Stomach (tissue), 8 donors: ENCODE measurements at regions not wholly inside any gene's neighbourhood (a gene's known extent, or its start where the extent isn't known, plus 50 kb on each side); places are given as distances from the start of the nearest gene placed in this dataset.

Experiments
- DNase-seq, 2 donors: peaks; one replicate each; pipeline versions ENCODE4 v3.0.0 to v3.0.0-alpha.2; 2013 to 2019
- H3K27ac ChIP-seq, 5 donors: fragments of 200-600 bp in 4 of 5; sonication (generic) in 4 of 5; one replicate each; pipeline ENCODE4 v1.5.1; 2013 to 2019; ENCODE audit warnings: mild to moderate bottlenecking in 1 of 5, moderate library complexity in 1 of 5
- H3K27me3 ChIP-seq, 3 donors: fragments of 200-600 bp; sonication (generic); one replicate each; pipeline ENCODE4 v1.5.1; 2017 to 2019; ENCODE audit warnings: mixed run types in 1 of 3
- H3K36me3 ChIP-seq, 4 donors: fragments of 200-600 bp; sonication (generic); 1 replicate in 3 of 4; 2 replicates in 1 of 4; pipeline ENCODE4 v1.5.1; 2016 to 2019
- H3K4me1 ChIP-seq, 4 donors: fragments of 200-600 bp; sonication (generic); one replicate each; pipeline ENCODE4 v1.5.1; 2016 to 2019
- H3K4me3 ChIP-seq, 4 donors: fragments of 200-600 bp; sonication (generic) in 3 of 4; one replicate each; pipeline ENCODE4 v1.5.1; 2016 to 2019; ENCODE audit warnings: mild to moderate bottlenecking in 1 of 4
- H3K9me3 ChIP-seq, 4 donors: fragments of 200-600 bp; sonication (generic); one replicate each; pipeline ENCODE4 v1.5.1; 2016 to 2019
- EP300 ChIP-seq: sonication (generic); formaldehyde crosslinking; IDR thresholded peaks from one replicate; pipeline ENCODE4 v1.6.1; 2017; ENCODE audit warnings: antibody characterized with exemption
- POLR2A ChIP-seq, 4 donors: fragments of 450-650 bp; IDR thresholded peaks; one replicate each; pipeline ENCODE4 v1.6.1; 2016; ENCODE audit warnings: antibody characterized with exemption in 4 of 4, control low read depth in 2 of 4, mild to moderate bottlenecking in 1 of 4, moderate library complexity in 1 of 4
- POLR2AphosphoS5 ChIP-seq, 3 donors: sonication (generic); formaldehyde crosslinking; IDR thresholded peaks; one replicate each; pipeline ENCODE4 v1.6.1; 2016; ENCODE audit warnings: antibody characterized with exemption in 3 of 3
- WGBS, 5 donors: extraction: QIAGEN DNeasy Blood & Tissue Kit in 3 of 5; methylation state at CpG; one replicate each; pipeline versions ENCODE4 v1.1.5 to v1.1.7; 2013 to 2018; 5-methylcytosine and 5-hydroxymethylcytosine counted together
- intact Hi-C: fragments of 100-400 bp; cut with DNase I; formaldehyde crosslinking; loops from one replicate; pipeline ENCODE4 v1.15.1; 2023; ENCODE audit warnings: low total_unique reads
- TF ChIP-seq, protein P1 (sequence below), 7 experiments: fragments of 450-650 bp in 4 of 7; fragments of 200-600 bp in 3 of 7; sonication (generic) in 3 of 7; IDR thresholded peaks; one replicate each; pipeline ENCODE4 v1.5.1; 2016 to 2019; ENCODE audit warnings: antibody characterized with exemption in 7 of 7, control low read depth in 2 of 7, mild to moderate bottlenecking in 1 of 7
- donor health status: healthy with polysubstance abuse.
- donor health status: Bipolar disorder and iron deficiency.
- donor health status: healthy.

DNA sequence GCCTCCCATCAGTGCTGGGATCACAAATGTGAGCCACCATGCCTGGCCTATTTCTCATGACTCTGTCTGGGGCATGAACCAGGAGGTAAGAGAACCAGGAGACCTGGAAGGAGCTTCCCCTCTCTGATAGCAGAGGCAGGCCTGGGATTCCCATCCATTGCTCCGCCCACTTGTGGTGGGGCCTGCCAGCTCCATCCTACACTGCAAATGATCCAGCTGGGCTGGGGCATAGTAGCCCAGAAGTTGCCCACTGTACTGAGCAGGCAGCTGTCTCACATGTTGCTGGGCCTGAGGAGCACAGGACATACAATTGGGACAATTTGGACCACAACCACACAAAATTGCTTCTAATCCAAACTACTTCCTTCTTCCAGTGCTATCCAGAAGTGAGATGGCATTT, 91.0 kb downstream of the MARCHF4 start:
- H3K27ac ChIP-seq, result no peak overlapping the region
- no peak overlapping the region for H3K4me3 ChIP-seq
- TF ChIP-seq POLR2A (IDR thresholded peaks at IDR 0.05) (no peak), EP300 (no peak)
- TF ChIP-seq, protein P1, sequence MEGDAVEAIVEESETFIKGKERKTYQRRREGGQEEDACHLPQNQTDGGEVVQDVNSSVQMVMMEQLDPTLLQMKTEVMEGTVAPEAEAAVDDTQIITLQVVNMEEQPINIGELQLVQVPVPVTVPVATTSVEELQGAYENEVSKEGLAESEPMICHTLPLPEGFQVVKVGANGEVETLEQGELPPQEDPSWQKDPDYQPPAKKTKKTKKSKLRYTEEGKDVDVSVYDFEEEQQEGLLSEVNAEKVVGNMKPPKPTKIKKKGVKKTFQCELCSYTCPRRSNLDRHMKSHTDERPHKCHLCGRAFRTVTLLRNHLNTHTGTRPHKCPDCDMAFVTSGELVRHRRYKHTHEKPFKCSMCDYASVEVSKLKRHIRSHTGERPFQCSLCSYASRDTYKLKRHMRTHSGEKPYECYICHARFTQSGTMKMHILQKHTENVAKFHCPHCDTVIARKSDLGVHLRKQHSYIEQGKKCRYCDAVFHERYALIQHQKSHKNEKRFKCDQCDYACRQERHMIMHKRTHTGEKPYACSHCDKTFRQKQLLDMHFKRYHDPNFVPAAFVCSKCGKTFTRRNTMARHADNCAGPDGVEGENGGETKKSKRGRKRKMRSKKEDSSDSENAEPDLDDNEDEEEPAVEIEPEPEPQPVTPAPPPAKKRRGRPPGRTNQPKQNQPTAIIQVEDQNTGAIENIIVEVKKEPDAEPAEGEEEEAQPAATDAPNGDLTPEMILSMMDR (IDR thresholded peaks at IDR 0.05), result no peak
- no peaks in the 10 kb centered on the region for H3K4me1 ChIP-seq
- intact Hi-C loops, result no loop called here
- peaks cover 0 to 7% (median 0%) of the 10 kb centered on the region in 3 donors for H3K27me3 ChIP-seq
- no peak for DNase-seq
- WGBS, 5 donors, result 88 to 100% (median 95%) methylated on average over 1 of the region's 1 CpG
- no peaks in the 10 kb centered on the region for H3K36me3 ChIP-seq
- no peaks in the 10 kb centered on the region for H3K9me3 ChIP-seq

DNA sequence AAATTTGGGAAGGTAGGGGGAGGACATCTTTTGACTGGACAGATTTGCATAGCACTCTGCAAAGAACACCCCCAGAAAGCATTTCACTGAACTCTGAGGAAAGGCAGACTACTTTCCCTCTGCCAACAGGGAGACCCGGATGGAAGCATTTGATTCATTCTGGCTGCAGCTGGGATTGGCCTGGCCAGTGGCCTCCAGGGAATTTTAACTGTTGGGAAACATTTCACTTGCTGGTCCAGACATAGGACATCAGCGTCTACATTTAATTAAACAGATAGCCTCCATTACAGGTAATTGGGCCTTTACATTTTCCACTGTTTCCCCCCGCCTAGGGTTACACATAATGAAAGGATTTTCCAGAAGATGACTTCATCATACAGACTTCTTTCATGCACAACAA, 92.8 kb downstream of the MARCHF4 start:
- Histone ChIP-seq H3K27me3 (no peaks in the 10 kb centered on the region), H3K27ac (no peak overlapping the region), H3K36me3 (no peaks in the 10 kb centered on the region), H3K4me1 (no peaks in the 10 kb centered on the region), H3K4me3 (no peak overlapping the region), H3K9me3 (no peaks in the 10 kb centered on the region)
- DNase-seq, result peak in 1 of 2 donors; percentile 76
- intact Hi-C loops, result no loop called here
- 56 to 79% (median 71%) methylated on average over 3 of the region's 3 CpGs for WGBS, 5 donors
- no peak for TF ChIP-seq POLR2AphosphoS5 (IDR thresholded peaks at IDR 0.05)
- TF ChIP-seq EP300, result no peak
- no peak for TF ChIP-seq POLR2A (IDR thresholded peaks at IDR 0.05)
- TF ChIP-seq, protein P1 (IDR thresholded peaks at IDR 0.05), result no peak

DNA sequence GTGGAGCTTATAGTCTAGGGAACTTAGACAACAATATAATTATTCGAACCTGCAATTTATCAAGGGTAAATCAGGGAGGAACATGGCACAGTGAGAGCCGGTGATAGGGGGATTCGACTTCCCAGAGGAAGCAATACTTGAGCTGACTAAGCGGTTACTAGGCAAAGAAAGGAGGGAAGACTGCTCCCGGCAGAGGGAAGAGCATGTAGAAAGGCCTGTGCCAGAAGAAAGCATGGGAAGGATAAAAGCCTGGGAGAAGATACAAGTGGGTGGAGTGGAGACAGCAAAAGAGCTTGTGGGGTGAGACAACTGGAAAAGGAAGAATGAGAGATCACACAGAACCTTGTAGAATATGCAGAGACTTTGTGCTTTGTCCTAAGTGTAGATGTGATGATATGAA, 93.3 kb downstream of the MARCHF4 start:
- H3K27me3 ChIP-seq, result no peaks in the 10 kb centered on the region
- no peaks in the 10 kb centered on the region for H3K36me3 ChIP-seq
- no peak overlapping the region for H3K4me3 ChIP-seq
- no peaks in the 10 kb centered on the region for H3K4me1 ChIP-seq
- no peaks in the 10 kb centered on the region for H3K9me3 ChIP-seq
- DNase-seq, result peak in 1 of 2 donors; percentile 61
- intact Hi-C loops, result no loop called here
- 57 to 83% (median 76%) methylated on average over 5 of the region's 5 CpGs for WGBS, 5 donors
- no peak overlapping the region for H3K27ac ChIP-seq
- TF ChIP-seq, protein P1 (IDR thresholded peaks at IDR 0.05), result no peak
- TF ChIP-seq EP300, result no peak
- no peak for TF ChIP-seq POLR2AphosphoS5 (IDR thresholded peaks at IDR 0.05)
- TF ChIP-seq POLR2A (IDR thresholded peaks at IDR 0.05), result no peak

DNA sequence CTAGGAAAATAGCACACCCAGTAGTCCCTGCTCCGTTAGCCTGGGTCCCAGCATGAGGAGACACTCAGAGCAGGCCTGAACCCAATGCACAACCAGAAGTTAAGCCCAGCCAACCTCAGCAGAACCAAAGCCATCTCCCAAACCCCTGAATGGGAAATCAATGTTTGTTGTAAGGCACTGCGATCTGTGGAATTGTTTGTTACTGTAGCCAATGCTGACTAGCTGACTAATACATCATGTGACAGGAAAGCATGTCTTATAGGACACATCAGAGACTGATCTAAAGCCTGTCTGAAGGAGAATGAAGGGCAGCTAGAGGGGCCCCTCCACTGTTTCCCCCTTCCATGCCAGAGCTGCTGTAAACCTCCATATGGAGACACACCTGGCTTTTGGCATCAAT, 96.4 kb downstream of the MARCHF4 start:
- TF ChIP-seq EP300, result no peak
- TF ChIP-seq, protein P1 (IDR thresholded peaks at IDR 0.05), result no peak
- TF ChIP-seq POLR2AphosphoS5 (IDR thresholded peaks at IDR 0.05), result no peak
- no peak for TF ChIP-seq POLR2A (IDR thresholded peaks at IDR 0.05)
- H3K4me3 ChIP-seq, result no peak overlapping the region
- 88 to 97% (median 95%) methylated on average over 2 of the region's 2 CpGs for WGBS, 5 donors
- H3K36me3 ChIP-seq, result no peaks in the 10 kb centered on the region
- DNase-seq, result no peak
- H3K9me3 ChIP-seq, result no peaks in the 10 kb centered on the region
- H3K4me1 ChIP-seq, result no peaks in the 10 kb centered on the region
- H3K27me3 ChIP-seq, result no peaks in the 10 kb centered on the region
- H3K27ac ChIP-seq, result no peak overlapping the region
- intact Hi-C loops, result no loop called here
